Suppressor macrophage treated with lipopolysaccharide for 1 hour (primary cell): ENCODE measurements at regions not wholly inside any gene's neighbourhood (a gene's known extent, or its start where the extent isn't known, plus 50 kb on each side); places are given as distances from the start of the nearest gene placed in this dataset.
"Not testable (repeated sequence)": the region's sequence is repeated elsewhere in the genome, so short reads cannot be mapped to it uniquely, and the experiment has no call there.

ENCODE experiments used
- DNase-seq, 3 donors: peaks; one replicate each; pipeline ENCODE4 v3.0.0-alpha.2; 2020 to 2022

DNA sequence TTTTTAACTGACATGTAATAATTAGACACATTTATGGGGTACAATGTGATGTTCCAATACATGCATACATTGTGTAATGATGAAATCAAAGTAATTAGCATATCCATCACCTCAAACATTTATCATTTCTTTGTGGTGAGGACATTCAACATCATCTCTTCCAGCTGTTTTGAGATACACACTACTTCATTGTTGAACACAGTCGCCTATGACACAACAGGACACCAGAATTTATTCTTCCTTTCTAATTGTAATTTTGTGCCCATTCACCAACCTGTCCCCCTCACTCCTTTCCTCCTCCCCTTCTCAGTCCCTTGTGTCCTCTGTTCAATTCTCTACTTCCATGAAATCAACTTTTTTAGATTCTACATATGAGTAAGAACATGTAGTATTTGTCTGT is 113.4 kb upstream of the CBLB start:
- DNase-seq, result no peak

DNA sequence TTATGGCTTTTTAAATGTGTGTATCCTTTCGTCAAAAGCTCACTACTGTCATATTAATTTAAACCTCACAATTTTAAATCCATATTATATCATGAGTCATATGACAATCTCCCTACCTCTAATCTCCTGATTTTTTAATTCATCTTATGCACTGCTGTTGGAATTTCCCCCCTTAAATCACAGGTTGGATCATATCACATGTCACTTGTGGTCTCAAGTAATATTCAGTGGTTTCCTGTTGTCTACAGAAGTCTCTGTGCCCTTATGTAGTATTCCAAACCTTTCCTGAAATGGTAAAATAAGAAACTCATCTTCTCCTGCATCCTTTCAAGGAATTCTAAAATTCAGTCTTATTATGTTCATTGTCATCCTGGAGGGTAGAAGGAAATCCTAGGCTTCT is 116.0 kb upstream of the CBLB start:
- no peak for DNase-seq

GRCh38 chr3:105986343-105986742 is 117.5 kb upstream of the CBLB start:
- not testable (repeated sequence) for DNase-seq

DNA sequence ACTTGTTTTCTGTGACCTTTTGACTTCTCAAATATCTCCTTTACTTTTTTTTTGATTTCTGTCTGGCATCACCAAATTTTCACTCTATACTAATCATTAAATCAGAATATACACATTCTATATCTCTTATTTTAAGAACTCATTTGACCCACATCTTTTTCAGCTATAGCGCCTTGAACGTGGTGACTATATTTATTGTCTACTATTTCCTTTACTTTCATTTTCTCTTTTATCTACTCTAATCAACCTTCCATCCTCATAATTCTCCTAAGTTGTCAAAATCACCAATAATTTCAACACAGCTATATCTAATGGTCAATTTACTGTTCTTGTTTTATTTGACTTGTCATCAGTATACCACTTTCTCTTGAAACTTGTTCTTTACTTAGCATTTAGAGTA is 119.0 kb upstream of the CBLB start:
- no peak for DNase-seq

DNA sequence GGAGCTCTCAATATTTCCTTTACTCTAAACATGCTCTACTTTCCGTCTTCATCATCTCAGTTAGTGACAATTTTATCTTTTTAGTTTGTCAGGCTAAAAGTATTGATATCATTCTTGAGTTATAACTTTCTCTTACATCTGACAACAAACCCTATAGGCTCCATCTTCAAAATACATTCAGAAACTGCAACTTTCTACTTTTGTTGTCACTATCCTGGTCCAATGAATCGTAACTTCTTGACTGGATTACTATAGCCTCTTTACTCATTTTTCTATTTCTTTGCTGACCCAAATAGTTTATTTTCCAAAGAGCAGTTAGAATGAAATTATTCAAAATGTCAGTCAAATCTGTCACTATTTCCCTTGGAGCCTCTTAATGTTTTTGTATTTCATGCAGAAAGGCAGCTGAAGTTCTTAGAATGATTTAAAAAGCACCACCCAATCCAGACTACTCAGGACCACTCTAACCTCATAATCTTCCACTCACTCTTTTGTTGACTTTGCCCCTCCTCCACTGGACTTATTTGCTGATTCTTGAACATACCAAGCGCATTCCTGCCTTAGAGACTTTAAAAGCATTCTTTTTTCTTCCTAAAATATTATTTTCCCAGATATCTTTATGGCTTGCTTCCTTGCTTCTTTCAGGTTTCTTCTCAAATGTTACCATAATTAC is 119.9 kb upstream of the CBLB start:
- DNase-seq, result no peak

GRCh38 chr3:105996781-105997180 is 128.0 kb upstream of the CBLB start:
- no peak for DNase-seq

GRCh38 chr3:105997466-105997799 is 128.6 kb upstream of the CBLB start:
- DNase-seq, result no peak

DNA sequence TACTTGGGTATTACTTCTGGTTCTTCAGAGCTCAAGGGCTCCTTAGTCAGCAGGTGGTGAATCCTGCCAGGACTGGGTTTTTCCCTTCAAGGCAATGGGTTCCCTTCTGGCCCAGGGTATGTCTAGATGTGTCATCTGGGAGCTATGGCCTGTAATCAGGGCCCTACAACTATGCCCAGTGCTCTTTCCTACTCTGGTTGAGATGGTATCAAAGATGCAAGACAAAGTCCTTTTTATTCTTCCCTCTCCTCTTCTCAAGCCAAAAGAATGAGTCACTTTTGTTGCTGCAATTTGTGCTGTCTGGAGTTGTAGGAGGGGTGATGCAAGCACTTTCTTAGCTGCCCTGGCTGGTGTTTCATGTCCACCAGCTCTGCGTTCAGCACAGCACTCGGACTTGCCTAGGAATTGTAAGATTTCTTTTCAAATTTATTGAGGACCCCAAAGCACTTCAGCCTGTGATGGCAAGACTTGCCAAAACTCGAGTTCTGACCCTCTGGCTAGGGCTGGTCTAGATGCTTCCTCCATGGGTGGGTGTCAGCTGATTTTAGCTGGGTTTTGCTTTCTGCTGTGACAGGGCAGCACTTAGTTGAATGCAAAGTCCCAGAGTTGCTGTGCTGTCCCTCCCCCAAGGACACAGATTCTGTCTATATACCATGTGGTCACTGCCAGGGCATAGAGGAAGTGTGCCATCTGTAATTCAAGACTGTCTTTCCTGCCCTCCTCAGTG is 129.2 kb upstream of the CBLB start:
- DNase-seq, result peak; percentile 78 to 88 (median 87)

- DNase-seq, result no peak
These were observed 131.0 kb upstream of the CBLB start for GRCh38 chr3:105999856-106000255.

GRCh38 chr3:106001923-106002322 is 133.1 kb upstream of the CBLB start:
- DNase-seq, result no peak

GRCh38 chr3:106004137-106004681 is 135.4 kb upstream of the CBLB start:
- peak; percentile 57 to 72 (median 61) for DNase-seq

GRCh38 chr3:106004826-106005225 is 136.0 kb upstream of the CBLB start:
- DNase-seq, result no peak

DNA sequence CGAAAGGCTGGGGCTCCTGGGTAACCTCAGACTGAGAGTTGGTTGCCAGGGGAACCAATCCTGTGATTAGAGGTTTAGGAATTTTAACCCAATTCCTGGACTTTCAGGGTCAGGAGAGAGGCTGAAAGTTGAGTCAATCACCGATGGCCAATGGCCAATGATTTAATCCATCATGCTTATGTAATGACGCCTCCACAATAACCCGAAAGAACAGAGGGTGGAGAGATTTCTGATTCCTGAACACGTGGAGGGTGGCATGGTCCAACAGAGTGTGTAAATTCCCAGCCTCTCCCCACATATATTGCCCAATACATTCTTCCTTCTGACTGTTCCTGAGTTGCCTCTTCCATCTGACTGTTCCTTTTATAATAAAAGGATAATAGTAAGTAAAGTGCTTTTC is 137.2 kb upstream of the CBLB start:
- peak in 2 of 3 donors; percentile 2 to 21 for DNase-seq

- no peak for DNase-seq
These were observed 137.8 kb upstream of the CBLB start for GRCh38 chr3:106006571-106006970.

DNA sequence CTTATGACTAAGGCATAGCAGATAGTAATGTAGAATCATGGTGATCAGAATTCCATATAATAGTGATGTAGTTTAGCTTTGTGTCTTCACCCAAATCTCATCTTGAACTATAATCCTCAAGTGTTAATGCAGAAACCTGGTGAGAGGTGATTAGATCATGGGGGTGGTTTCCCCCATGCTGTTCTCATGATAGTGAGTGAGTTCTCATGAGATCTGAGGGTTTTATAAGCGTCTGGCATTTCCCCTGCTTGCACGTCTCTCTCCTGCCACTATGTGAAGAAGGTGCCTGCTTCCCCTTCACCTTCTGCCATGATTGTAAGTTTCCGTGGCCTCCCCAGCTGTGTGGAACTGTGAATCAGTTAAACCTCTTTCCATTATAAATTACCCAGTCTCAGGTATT is 138.7 kb upstream of the CBLB start:
- no peak for DNase-seq

- no peak for DNase-seq
These were observed 140.0 kb upstream of the CBLB start for GRCh38 chr3:106008766-106009165.

DNA sequence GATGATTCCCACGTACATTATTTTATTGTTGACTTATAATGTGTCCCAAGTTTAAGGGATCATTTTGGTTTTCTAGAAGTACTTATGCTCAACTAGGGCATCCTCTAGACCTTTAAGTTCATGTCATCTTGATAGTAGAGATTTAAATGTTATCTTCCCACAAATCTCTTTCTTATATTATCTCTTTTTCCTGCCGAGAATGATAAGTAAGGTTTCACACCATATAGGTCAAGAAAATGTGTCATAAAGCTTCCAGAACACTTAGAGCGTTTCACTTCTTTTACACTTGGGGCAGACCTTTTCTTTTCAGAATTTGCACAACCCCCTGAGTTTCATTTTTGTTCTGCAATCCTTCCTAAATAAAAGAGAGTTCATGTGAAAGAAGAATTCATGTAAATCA is 142.0 kb upstream of the CBLB start:
- DNase-seq, result no peak

GRCh38 chr3:106013971-106014370 is 145.2 kb upstream of the CBLB start:
- DNase-seq, result peak; percentile 79 to 93 (median 93)

DNA sequence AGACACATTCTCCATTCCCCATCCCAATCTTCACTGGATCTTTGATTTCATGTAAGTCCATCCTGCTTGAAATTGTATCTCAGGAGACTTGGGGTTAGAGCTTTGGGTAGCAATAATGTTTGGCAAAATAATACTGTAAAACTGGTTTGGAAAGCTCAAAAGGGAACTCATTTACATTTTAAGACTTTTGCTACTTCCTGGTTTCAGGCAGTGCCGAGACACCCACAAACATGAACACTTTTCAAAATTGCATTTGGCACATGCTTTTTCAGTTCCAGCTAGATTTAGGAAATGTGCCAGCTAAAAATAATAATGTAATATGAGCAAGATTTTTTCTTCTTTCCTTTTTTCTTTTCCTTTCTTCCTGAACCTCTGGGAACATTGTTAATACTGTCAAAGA is 145.7 kb upstream of the CBLB start:
- peak; percentile 26 to 61 (median 34) for DNase-seq

DNA sequence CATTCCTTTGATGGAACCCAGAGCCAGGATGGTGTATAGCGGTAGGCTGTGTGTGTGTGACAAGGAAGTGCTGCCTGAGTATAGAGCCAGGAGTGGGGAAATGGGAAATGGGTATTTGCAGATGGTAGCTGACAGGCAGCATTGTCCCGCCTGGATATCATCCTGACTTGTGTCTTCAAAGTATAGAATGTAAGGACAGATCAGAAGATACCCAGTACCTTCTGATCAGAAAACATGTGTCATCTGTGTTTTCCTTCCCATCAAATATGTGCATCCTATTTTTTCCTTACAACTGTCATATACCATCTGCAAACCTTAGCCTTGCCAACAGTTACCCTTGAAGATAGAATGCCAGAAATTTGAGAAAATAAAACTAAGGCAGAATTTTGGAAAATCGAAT is 146.2 kb upstream of the CBLB start:
- DNase-seq, result no peak

DNA sequence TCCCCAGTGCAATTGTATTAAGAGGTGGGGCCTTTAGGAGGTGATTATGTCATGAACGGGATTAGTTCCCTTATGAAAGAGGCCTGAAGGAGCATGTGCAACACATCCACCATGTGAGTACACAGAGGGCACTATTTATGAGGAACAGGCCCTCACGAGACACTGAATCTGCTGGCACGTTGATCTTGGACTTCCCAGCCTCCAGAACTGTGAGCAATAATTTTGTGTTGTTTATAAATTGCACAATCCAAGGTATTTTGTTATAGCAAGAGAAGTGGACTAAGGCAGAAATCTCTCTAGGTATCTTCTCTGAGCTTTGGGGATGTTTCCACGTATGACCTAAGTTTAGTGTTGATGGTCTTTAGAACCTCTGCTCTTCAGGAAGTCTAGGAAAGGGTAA is 149.3 kb upstream of the CBLB start:
- DNase-seq, result peak; percentile 29 to 59 (median 39)

GRCh38 chr3:106018929-106019550 is 150.2 kb upstream of the CBLB start:
- peak; percentile 18 to 54 (median 52) for DNase-seq

- no peak for DNase-seq
These were observed 154.1 kb upstream of the CBLB start for GRCh38 chr3:106022913-106023312.

GRCh38 chr3:106025151-106025722 is 156.4 kb upstream of the CBLB start:
- no peak for DNase-seq
